HG03439 (cell line): ENCODE measurements at regions not wholly inside any gene's neighbourhood (a gene's known extent, or its start where the extent isn't known, plus 50 kb on each side); places are given as distances from the start of the nearest gene placed in this dataset.
"Not testable (repeated sequence)": the region's sequence is repeated elsewhere in the genome, so short reads cannot be mapped to it uniquely, and the experiment has no call there.

Experiments used
- ATAC-seq: cut with Tn5 transposase; IDR thresholded peaks from one replicate; pipeline ENCODE4 v1.9.1; 2021; ENCODE audit warnings: mild to moderate bottlenecking, moderate library complexity; ENCODE audit not compliant: unreplicated experiment

- ATAC-seq: peak; percentile 91
Measured at GRCh38 chr6:144353871-144354314, 68.8 kb downstream of the UTRN start.

GRCh38 chr6:144359783-144360182 is 74.6 kb downstream of the UTRN start:
- no peak for ATAC-seq

DNA sequence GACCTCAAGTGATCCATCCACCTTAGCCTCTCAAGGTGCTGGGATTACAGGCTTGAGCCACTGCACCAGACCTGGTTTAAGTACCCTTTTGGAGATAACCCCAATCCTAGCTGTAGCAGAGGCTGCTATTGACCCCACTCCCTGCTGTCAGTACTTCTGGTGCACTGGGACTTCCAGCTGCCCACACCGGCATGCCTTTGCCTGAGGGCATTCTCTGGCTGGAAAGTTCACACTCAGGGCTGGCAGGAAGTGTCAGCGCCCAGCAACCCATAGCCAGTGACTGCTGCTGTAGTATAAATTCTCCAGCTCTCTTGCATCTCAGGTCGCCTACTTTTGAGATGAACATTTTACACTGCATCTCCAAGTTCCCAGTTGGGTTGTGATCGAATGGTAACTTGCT is 75.3 kb downstream of the UTRN start:
- no peak for ATAC-seq

DNA sequence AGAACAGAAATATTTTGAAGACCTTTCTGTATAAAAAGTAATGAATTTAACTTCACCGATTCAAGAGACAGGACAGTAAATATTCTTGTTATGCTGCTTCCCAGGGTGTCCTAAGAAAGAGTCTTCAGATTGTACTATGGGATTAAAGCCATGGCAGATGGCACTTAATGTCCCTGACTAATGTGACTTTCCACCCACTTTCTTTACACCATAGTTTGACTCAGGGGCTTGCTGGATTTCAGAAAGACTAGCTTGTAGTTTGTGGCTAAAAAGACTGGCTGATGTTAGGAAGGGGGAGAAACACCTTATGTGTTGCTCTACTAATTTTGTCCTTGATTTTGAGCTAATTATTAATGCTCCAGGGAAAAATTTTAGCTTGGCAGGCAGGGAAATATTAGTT is 75.9 kb downstream of the UTRN start:
- no peak for ATAC-seq

- no peak for ATAC-seq
Measured at GRCh38 chr6:144362042-144363018, 77.2 kb downstream of the UTRN start.

- no peak for ATAC-seq
Measured at GRCh38 chr6:144364208-144364720, 79.1 kb downstream of the UTRN start.

DNA sequence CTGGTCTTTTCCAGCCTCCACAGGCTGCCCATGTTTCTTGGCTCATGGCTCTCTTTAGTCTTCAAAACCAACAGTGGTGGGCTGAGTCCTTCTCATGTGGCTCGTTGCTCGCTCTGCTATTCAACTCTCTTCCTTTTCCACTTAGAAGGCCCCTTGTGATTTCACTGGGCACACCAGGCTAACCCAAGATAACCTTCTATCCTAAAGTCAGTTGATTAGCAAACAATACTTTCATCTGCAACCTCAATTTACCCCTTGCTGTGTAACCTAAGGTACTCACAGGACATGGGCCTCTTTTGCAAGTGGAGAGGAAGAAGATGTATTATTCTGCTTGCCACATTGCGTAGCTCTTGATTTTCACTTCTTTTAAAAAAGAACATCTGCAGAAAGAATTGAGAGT is 79.6 kb downstream of the UTRN start:
- ATAC-seq: no peak

GRCh38 chr6:144365271-144365670 is 80.1 kb downstream of the UTRN start:
- no peak for ATAC-seq

DNA sequence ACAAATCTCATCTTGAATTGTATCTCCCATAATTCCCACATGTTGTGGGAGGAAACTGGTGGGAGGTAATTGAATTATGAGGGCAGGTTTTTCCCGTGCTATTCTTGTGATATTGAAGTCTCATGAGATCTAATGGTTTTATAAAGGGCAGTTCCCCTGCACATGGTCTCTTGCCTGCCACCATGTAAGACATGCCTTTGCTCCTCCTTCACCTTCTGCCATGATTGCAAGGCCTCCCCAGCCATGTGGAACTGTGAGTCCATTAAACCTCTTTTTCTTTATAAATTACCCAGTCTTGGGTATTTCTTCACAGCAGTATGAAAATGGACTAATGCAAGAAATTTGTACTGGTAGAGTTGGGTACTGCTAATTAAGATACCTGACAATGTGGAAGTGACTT is 84.6 kb downstream of the UTRN start:
- ATAC-seq: not testable (repeated sequence)

DNA sequence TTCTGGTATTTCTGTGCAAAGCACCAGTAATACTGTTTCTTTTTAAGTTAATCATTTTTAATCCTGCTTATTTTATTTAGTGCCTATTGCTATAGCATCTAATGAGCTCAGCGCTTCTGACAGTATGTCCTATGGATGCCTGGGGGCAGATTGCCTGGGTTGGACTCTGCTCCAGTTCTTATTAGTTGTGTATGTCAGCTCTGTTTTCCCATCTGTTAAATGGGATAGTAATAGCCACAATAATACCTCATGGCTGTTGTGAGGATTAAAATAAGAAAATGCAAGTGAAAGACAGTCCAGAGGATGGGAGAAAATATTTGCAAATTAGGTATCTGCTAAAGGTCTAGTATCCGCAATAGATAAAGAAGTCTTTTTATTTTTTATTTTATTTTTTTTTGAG is 87.0 kb downstream of the UTRN start:
- ATAC-seq: no peak

DNA sequence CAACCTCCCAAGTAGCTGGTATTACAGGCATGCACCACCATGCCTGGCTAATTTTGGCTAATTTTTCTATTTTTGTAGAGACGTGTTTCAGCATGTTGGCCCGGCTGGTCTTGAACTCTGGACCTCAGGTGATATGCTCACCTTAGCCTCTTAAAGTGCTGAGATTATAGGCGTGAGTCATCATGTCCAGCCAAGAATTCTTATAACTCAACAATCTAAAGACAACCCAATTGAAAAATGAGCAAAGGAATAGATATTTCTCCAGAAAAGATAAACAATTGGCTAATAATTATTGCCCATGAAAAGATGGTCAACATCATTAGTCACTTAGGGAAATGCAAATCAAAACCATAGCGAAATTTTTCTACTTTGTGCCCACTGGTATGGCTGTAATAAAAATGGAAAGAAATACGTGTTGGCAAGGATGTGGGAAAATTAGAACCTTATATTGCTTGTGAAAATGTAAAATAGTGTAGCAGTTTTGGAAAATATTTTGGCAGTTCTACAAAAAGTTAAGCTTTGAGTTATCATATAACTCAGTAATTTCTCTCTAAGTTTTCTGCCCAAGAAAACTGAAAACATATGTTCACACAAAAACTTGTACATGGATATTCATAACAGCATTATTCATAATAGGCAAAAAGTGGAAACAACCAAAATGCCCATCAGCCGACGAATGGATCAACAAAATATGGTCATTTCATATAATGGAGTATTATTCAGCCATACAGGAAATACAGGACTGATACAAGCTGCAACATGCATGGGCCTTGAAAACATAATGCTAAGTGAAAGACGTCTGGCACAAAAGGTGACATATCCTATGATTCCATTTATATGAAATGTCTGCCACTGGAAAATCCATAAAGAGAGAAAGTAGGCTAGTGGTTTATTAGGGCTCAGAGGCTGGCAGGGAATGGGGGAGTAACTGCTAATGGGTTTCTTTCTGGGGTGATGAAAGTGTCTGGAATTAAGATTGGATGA is 87.8 kb downstream of the UTRN start:
- ATAC-seq: no peak

DNA sequence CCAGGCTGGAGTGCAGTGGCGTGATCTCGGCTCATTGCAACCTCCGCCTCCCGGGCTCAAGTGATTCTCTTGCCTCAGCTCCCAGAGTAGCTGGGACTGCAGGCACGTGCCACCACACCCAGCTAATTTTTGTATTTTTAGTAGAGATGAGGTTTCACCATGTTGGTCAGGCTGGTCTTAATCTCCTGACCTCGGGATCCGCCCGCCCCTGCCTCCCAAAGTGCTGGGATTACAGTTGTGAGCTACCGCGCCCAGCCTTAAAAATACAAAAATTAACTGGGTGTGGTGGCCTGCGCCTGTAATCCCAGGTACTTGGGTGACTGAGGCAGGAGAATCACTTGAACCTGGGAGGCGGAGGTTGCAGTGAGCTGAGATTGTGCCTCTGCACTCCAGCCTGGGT is 89.4 kb downstream of the UTRN start:
- not testable (repeated sequence) for ATAC-seq

- no peak for ATAC-seq
Measured at GRCh38 chr6:144377586-144378210, 92.6 kb downstream of the UTRN start.

DNA sequence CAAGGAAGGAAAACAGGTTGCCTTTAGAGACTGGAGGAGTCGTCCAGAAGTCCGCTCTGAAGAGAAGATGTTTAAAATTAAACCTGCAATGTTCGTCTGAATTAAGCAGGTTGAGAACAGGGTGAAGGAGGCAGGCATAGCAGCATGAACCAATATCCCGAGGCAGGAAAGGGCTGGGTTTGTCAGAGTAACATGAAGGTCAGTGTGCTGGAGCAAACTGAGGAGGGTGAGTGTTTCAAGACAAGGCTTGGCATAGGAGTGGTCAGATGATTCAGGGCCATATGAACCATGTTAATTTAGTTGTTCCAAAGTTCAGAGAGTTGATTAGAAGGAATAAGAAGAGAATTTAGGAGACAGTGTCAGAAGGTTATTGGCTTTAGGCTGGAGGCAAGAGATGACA is 93.3 kb downstream of the UTRN start:
- no peak for ATAC-seq

DNA sequence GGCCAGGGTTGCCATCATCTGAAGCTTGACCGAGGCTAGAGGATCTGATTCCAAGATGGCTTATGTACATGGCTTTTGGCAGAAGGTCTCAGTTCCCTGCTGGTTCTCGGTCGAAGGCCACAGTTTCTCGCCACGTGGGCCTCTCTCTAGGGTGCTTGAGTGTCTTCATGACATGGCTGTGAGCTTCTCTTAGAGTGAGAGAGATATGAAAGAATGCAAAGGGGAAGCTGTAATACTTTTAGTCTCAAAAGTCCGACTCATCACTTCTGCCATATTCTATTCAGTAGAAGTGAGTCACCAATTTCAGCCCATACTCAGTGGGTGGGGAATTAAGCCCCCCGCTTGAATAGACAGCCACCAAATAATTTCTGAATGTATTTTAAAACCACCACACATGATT is 94.2 kb downstream of the UTRN start:
- ATAC-seq: no peak

GRCh38 chr6:144381499-144381898 is 96.4 kb downstream of the UTRN start:
- not testable (repeated sequence) for ATAC-seq

- ATAC-seq: no peak
Measured at GRCh38 chr6:144383336-144383735, 98.2 kb downstream of the UTRN start.

- ATAC-seq: no peak
Measured at GRCh38 chr6:144384427-144384826, 99.3 kb downstream of the UTRN start.

DNA sequence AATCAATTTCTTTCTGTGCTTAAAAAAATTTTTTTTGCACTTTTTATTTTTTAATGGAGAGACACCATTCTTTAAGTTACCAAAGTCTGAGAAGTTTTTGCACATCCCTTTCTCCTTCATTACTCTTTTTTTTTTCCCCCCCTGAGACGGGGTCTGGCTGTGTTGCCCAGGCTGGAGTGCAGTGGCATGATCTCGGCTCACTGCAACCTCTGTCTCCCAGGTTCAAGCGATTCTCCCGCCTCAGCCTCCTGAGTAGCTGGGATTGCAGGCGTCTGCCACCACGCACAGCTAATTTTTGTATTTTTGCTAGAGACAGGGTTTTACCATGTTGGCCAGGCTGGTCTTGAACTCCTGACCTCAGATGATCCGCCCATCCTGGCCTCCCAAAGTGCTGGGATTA is 104.3 kb downstream of the UTRN start:
- ATAC-seq: not testable (repeated sequence)

GRCh38 chr6:144390202-144390601 is 105.1 kb downstream of the UTRN start:
- no peak for ATAC-seq

GRCh38 chr6:144390886-144391285 is 105.8 kb downstream of the UTRN start:
- ATAC-seq: no peak
